ENCODE measurements at regions not wholly inside any gene's neighbourhood (a gene's known extent, or its start where the extent isn't known, plus 50 kb on each side); places are given as distances from the start of the nearest gene placed in this dataset.

DNA sequence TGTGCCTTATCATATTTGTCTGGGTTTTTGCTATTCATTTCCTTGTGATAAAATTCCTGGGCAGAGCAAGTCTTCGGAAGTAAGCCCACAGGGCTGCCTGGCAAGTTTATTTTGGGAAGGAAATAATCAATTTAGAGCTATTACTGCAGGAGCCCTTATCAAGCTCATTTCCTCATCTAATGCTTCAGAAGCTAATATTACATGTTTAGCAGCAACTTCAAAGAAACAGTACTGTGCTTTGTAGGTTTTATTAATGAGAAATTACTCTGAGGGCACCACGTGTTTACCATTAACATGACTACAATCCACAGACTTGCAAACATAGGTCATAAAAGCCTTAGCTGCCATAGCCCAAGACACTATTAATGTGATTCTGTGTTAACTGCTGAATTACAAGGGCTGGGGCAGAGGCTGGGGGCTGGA, 540.0 kb downstream of the SPRY1 start (continued):
- TF ChIP-seq EZH2 (IDR thresholded peaks at IDR 0.05; ENCODE audit: borderline replicate concordance, insufficient read depth, low read length, poor library complexity, severe bottlenecking) (no peak), EP300 (conservative IDR thresholded peaks at IDR 0.05; ENCODE audit: poor library complexity, severe bottlenecking) (no peak)

DNA sequence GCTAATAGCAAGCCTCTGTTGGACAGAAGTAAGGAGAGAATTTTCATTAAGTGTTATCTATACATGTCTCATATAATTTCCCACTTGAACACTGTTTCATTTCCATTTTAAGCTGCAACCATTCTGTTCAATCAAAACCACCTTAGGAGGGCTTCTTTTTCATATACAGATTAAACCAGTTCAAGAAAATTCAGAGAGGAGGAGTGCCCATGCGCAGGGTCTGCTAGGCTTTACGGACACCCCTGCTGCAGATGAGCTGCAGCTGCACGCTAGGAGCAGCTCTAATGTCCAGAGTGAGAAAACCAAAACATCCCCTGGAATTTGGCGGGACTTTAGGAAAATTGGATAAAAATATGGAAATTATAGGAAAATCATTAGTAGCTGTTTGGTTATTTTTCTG, 541.0 kb downstream of the SPRY1 start:
- H3K4me2 ChIP-seq (ENCODE audit: low read length), result no peak overlapping the region

DNA sequence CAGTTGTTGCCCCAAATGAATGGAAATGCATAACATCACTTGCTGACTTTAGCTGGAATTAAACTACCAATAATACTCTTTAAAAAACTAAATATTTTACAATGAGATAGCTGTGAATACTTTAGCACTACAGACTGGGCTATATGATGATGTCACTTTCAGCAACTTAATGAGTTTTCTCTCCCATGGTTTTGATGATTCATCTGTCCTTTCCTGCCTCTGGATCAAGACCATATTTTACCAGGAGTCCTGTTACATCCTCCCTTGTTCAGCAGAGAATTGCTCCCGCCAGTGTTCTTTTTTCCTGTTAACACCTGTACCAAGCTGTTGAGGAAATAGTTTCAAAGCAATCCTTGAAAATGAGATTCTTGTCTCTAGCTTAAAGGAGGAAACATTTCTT, 543.0 kb downstream of the SPRY1 start:
- Histone ChIP-seq H3K27ac (ENCODE audit: low read length) (no peak overlapping the region), H4K20me1 (ENCODE audit: insufficient read depth) (no peaks in the 10 kb centered on the region), H2AFZ (ENCODE audit: low read depth, low read length) (no peak overlapping the region), H3K9me3 (ENCODE audit: low read length) (no peaks in the 10 kb centered on the region), H3K36me3 (ENCODE audit: insufficient read depth, low read length) (no peaks in the 10 kb centered on the region), H3F3A (ENCODE audit: insufficient read depth, low read length, poor library complexity, severe bottlenecking) (no peaks in the 10 kb centered on the region), H3K9me2 (ENCODE audit: insufficient read depth, low read length) (no peaks in the 10 kb centered on the region), H3K4me3 (ENCODE audit: low read length) (no peak overlapping the region), H3K4me2 (ENCODE audit: low read length) (no peak overlapping the region), H3K27me3 (ENCODE audit: insufficient read depth, low read depth, low read length) (no peaks in the 10 kb centered on the region), H3K9ac (ENCODE audit: low read length) (no peak overlapping the region), H3K79me2 (replicated peaks; ENCODE audit: insufficient read depth, low read length) (no peaks in the 10 kb centered on the region)
- TF ChIP-seq, protein P1, sequence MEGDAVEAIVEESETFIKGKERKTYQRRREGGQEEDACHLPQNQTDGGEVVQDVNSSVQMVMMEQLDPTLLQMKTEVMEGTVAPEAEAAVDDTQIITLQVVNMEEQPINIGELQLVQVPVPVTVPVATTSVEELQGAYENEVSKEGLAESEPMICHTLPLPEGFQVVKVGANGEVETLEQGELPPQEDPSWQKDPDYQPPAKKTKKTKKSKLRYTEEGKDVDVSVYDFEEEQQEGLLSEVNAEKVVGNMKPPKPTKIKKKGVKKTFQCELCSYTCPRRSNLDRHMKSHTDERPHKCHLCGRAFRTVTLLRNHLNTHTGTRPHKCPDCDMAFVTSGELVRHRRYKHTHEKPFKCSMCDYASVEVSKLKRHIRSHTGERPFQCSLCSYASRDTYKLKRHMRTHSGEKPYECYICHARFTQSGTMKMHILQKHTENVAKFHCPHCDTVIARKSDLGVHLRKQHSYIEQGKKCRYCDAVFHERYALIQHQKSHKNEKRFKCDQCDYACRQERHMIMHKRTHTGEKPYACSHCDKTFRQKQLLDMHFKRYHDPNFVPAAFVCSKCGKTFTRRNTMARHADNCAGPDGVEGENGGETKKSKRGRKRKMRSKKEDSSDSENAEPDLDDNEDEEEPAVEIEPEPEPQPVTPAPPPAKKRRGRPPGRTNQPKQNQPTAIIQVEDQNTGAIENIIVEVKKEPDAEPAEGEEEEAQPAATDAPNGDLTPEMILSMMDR (IDR thresholded peaks at IDR 0.05; ENCODE audit: poor library complexity, severe bottlenecking), result no peak
- TF ChIP-seq EP300 (conservative IDR thresholded peaks at IDR 0.05; ENCODE audit: poor library complexity, severe bottlenecking) (no peak), POLR2AphosphoS5 (IDR thresholded peaks at IDR 0.05) (no peak), MXI1 (conservative IDR thresholded peaks at IDR 0.05; ENCODE audit: poor library complexity, severe bottlenecking) (no peak), SMC3 (conservative IDR thresholded peaks at IDR 0.05; ENCODE audit: poor library complexity) (no peak), EZH2 (IDR thresholded peaks at IDR 0.05; ENCODE audit: borderline replicate concordance, insufficient read depth, low read length, poor library complexity, severe bottlenecking) (no peak), RAD21 (conservative IDR thresholded peaks at IDR 0.05) (no peak), TAF1 (IDR thresholded peaks at IDR 0.05; ENCODE audit: low read depth) (no peak)
- TF ChIP-seq, protein P2, sequence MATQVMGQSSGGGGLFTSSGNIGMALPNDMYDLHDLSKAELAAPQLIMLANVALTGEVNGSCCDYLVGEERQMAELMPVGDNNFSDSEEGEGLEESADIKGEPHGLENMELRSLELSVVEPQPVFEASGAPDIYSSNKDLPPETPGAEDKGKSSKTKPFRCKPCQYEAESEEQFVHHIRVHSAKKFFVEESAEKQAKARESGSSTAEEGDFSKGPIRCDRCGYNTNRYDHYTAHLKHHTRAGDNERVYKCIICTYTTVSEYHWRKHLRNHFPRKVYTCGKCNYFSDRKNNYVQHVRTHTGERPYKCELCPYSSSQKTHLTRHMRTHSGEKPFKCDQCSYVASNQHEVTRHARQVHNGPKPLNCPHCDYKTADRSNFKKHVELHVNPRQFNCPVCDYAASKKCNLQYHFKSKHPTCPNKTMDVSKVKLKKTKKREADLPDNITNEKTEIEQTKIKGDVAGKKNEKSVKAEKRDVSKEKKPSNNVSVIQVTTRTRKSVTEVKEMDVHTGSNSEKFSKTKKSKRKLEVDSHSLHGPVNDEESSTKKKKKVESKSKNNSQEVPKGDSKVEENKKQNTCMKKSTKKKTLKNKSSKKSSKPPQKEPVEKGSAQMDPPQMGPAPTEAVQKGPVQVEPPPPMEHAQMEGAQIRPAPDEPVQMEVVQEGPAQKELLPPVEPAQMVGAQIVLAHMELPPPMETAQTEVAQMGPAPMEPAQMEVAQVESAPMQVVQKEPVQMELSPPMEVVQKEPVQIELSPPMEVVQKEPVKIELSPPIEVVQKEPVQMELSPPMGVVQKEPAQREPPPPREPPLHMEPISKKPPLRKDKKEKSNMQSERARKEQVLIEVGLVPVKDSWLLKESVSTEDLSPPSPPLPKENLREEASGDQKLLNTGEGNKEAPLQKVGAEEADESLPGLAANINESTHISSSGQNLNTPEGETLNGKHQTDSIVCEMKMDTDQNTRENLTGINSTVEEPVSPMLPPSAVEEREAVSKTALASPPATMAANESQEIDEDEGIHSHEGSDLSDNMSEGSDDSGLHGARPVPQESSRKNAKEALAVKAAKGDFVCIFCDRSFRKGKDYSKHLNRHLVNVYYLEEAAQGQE (IDR thresholded peaks at IDR 0.05; ENCODE audit: borderline replicate concordance), result no peak

More for the DNA sequence above, 541.0 kb downstream of the SPRY1 start:
- no peak overlapping the region for H3K27ac ChIP-seq (ENCODE audit: low read length)
- TF ChIP-seq SMC3 (conservative IDR thresholded peaks at IDR 0.05; ENCODE audit: poor library complexity), result no peak
- TF ChIP-seq, protein P2 (IDR thresholded peaks at IDR 0.05; ENCODE audit: borderline replicate concordance), result no peak
- no peaks in the 10 kb centered on the region for H3K9me2 ChIP-seq (ENCODE audit: insufficient read depth, low read length)
- no peak overlapping the region for H3K9ac ChIP-seq (ENCODE audit: low read length)
- H4K20me1 ChIP-seq (ENCODE audit: insufficient read depth), result no peaks in the 10 kb centered on the region
- H3K27me3 ChIP-seq (ENCODE audit: insufficient read depth, low read depth, low read length), result no peaks in the 10 kb centered on the region
- H3F3A ChIP-seq (ENCODE audit: insufficient read depth, low read length, poor library complexity, severe bottlenecking), result no peaks in the 10 kb centered on the region
- H2AFZ ChIP-seq (ENCODE audit: low read depth, low read length), result no peak overlapping the region
- H3K9me3 ChIP-seq (ENCODE audit: low read length), result no peaks in the 10 kb centered on the region
- H3K79me2 ChIP-seq (replicated peaks; ENCODE audit: insufficient read depth, low read length), result no peaks in the 10 kb centered on the region
- no peaks in the 10 kb centered on the region for H3K36me3 ChIP-seq (ENCODE audit: insufficient read depth, low read length)
- no peak overlapping the region for H3K4me3 ChIP-seq (ENCODE audit: low read length)

Data from neural cell (in vitro differentiated cells).